GM21390 (cell line): ENCODE measurements at regions not wholly inside any gene's neighbourhood (a gene's known extent, or its start where the extent isn't known, plus 50 kb on each side); places are given as distances from the start of the nearest gene placed in this dataset.
A peak's percentile ranks its signal among the peaks of the same experiment; 100 is the strongest.

Experiments used
- ATAC-seq: cut with Tn5 transposase; IDR thresholded peaks from one replicate; pipeline ENCODE4 v1.9.1; 2021; ENCODE audit not compliant: unreplicated experiment

- ATAC-seq: no peak
Observed at GRCh38 chr20:6622041-6622440, 145.4 kb upstream of the BMP2 start.

DNA sequence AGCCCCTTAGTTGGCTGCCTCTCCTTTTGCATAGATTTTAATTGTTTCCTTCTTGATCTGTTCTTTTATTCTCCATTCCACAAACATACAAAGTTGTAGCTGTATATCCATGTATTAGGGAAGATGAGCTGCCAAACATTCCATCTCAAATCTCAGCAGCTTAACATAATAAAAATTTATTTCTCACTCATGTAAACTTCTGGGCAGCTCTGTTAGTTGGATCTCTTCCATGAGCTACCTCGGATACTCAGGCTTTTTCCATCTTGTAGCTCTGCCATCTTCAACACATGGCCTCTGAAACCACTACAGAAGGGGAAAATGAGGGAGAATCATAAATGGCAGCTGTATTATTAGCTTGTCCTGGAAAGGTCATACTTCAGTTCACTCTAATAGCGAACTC is 149.4 kb upstream of the BMP2 start:
- ATAC-seq: no peak

- no peak for ATAC-seq
Observed at GRCh38 chr20:6616421-6616820, 151.1 kb upstream of the BMP2 start.

GRCh38 chr20:6614836-6615235 is 152.7 kb upstream of the BMP2 start:
- ATAC-seq: no peak

GRCh38 chr20:6613280-6613861 is 154.1 kb upstream of the BMP2 start:
- no peak for ATAC-seq

DNA sequence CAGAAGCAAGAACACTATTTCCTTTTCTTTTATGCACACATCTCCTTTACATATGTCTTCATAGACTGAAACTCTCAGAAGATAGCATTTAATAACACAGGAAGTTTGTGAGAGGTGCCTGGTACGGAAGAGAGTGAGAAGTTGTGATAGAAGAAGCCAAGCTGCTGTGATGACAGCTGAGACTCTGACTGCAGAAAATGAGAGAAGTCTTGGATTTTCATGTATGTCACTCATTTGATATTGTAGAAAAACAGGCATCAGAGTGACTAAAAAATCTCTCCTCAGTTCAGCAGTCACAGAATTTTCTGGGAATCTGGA is 154.9 kb upstream of the BMP2 start:
- ATAC-seq: no peak

DNA sequence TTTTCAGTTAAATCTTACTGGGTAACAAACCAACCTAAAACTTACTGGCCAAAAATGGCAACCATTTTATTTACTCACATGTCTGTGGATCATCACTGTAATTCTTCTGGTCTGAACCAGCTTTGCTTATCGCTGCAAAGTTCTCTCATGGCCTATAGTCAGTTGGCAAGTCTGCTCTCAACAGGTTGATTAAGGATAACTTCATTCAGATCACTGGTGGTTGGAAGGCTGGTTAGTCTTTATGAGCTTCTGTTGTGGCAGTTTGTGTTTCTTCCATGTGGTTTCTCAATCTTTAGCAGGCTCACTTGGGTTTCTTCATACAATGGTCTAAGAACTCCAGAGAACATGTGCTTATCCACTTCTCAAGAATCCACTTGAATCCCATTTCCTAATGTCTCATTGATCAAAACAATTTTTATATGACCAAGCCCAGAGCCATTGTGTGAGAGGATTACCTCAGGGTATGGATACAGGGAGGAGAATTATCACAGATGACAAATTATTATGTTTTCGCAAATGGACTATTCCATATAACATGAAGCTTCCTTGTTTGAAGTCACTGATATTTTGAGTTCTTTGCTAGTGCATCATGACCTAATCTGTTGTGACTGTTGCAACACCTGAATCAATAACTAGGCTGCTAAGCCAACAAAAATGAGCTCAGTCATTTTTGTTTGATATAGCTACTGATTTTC is 155.4 kb upstream of the BMP2 start:
- ATAC-seq: no peak

DNA sequence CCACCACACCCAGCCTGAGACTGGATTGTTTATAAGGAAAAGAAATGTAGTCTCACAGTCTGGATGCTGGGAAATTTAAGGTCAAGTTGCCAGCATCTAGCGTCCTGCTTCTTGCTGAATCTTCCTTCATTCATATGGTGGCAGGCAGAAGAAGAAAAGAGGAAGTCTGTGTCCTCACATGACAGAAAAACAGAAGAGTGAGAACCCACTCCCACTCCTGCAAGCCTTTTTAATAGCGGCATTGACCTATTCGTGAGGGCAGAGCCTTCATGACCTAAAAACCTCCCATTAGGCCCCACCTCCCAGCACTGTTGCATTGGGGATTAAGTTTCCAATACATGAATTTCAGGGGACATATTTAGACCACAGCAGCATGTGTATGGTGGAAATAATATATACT is 160.8 kb upstream of the BMP2 start:
- ATAC-seq: no peak

DNA sequence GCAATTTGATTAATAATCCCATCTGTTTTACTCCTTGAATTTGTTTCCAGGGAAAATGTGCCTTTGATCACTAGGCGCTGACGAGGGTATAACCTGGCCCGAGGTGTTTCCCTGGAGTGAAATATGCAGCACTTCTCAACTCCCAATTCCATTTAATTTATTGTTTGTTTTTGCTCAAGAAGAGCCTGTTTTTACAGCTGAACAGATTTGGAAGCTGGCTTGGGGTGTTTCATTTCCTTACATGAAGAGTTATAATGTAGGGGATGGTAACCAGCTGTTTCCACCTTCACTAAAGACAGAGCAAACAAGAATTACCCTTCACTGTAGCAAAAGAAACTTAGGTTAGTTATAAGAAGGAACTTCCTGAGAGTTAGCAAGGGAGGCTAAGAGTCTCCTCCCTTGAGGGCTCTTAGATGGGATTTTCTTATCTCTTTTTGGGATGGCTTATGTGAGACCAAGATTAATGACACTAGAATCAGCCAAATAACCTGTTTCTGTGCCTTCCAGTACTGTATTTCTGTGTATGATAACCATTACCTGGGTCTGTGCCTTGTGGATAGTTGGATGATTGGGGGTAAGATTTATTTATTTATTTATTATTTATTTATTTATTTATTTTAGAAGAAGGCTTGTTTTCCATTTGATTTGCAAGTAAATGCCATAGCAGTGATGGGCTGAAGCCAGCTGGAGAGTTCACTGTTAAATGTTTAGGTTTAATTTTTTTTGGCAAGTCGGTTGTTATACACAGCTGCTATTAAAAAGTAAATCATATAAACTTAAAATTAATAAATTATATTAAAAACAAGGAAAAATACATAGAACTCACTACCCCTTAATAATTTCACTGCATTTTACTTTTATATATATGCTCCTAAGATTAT is 162.2 kb upstream of the BMP2 start:
- ATAC-seq: no peak

- ATAC-seq: no peak
Observed at GRCh38 chr20:6604179-6604578, 163.3 kb upstream of the BMP2 start.

- no peak for ATAC-seq
Observed at GRCh38 chr20:6599876-6600735, 167.4 kb upstream of the BMP2 start.

GRCh38 chr20:6595704-6596103 is 171.8 kb upstream of the BMP2 start:
- no peak for ATAC-seq

DNA sequence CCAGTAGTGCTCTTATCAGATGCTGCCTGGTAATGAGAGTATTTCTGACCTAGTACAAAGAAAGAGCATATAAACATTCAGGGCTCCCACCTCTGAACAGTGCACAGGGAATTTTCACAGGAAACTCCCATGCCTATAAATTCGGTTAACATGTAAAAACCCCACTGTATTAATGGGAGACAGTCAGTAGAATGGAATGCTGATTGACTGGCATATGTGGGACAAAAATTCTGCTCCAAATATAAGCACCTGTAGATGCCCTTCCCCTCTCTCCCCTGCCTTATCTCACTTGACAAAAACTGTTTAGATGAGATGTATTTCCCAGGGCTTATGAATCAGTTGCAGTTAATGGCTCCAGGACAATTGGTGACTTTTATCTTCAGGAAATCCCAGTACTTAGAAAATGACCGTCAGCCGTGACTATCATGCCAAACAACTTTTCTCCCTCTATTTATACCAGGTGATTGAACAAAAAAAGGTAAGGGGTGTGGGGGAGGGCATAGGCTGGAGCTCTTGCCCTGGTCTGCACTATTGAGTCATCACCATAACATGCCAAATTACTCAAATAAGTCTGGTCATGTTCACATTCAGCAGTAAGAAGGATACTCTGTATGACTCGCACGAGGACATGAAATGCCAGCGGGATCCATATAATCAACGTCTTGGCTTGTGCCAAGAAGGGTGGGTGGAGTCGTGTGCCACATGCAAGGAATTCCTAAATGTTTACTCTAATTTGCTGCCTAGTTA is 176.4 kb upstream of the BMP2 start:
- ATAC-seq: no peak

- ATAC-seq: no peak
Observed at GRCh38 chr20:6588296-6588695, 179.2 kb upstream of the BMP2 start.

DNA sequence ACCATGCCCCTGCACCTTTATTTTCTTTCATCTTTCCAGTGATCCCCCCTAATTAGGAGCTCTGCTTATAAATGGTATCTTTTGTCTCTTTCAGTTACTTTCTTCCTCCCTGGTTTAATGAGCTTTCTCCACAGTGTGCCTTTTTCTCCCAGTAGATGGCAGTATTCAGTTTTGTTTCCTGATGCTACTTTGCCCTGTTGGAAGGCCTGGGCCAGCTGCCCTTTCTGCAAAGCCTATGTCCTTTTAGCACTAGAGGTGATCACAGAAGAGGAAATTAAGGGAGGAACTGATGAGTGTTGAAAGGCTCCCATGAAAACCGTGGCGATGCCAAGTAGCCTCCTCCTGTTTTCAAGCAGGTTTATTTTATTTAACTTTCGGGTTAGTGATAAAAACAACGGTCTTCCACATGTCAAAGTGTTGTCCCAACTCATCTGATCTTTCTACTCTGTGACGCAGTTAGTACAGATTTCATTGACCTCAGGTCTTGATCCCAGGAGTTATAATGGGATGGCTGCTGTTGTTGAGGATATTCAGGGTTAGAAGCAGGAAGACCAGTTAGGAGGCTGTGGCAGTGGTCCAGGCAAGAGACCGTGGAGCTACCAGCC is 184.2 kb upstream of the BMP2 start:
- ATAC-seq: peak; percentile 86

DNA sequence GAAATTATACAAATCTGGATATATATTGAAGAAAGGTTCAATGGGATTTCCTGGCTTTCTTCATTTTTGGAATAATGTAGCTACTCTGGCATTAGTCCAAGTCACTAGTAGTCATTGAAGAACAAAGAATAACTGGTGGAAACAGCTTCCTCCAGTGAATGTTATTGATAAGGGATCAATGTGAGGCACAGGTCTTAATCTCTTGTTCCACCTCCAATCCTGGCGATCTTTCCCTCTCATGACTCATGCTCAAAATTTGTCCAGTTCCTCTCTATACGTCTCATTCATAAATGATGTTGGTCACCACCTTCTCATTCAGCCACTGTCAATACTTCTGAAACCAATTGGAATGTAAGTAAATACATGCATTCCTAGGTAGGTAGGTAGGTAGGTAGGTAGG is 185.0 kb upstream of the BMP2 start:
- no peak for ATAC-seq

DNA sequence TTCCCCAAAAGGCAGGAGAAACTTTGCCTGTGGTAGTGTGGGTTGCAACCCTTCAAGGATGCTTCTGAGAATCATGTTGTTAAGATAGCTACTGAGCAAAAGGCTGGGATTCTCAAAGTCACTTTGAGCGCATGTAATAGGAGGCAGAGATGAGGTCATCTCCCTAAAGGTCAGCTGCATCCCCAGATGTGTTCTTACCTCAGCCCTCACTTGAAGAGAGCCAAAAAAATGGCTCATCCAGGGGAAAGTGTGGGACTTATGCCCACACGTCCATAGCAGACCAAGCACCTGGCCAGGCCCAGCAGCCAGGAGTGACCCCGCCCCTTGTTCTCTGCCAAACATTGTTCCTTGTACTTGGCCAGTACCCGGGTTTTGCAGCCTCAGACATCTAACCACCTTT is 187.0 kb upstream of the BMP2 start:
- no peak for ATAC-seq

DNA sequence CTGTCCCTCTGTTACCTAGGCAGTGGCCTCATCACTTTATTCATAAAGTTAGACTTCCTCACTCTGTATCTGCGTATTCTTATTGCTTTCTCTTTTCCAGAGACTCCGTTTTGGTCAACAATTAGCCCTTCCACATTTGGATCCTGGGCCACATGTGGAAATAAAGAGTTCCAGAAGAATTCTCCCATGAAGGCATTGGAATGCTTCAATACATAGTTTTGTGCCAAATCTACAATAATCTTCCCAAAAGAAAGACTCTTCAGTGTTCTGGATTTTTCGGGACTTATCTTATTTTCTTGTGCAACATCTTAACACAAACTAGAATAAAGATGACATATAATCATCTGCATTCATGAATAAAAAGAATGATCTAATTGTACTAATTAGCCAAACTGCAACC is 187.7 kb upstream of the BMP2 start:
- ATAC-seq: no peak

- ATAC-seq: no peak
Observed at GRCh38 chr20:6579417-6579816, 188.1 kb upstream of the BMP2 start.

- no peak for ATAC-seq
Observed at GRCh38 chr20:6577451-6577850, 190.0 kb upstream of the BMP2 start.
